Hippocampal formation (tissue), 2 donors: ENCODE measurements at regions not wholly inside any gene's neighbourhood (a gene's known extent, or its start where the extent isn't known, plus 50 kb on each side); places are given as distances from the start of the nearest gene placed in this dataset.
A peak's percentile ranks its signal among the peaks of the same experiment; 100 is the strongest.

Experiments
- DNase-seq, 2 donors: peaks; one replicate each; lab custom pipeline; 2025; lab: John Stamatoyannopoulos, UW

- no peak for DNase-seq
Observed at GRCh38 chr3:161800985-161801559, 304.5 kb downstream of the OTOL1 start.

- DNase-seq: no peak
Observed at GRCh38 chr3:161818106-161818505, 321.5 kb downstream of the OTOL1 start.

- no peak for DNase-seq
Observed at GRCh38 chr3:161821591-161821990, 325.0 kb downstream of the OTOL1 start.

DNA sequence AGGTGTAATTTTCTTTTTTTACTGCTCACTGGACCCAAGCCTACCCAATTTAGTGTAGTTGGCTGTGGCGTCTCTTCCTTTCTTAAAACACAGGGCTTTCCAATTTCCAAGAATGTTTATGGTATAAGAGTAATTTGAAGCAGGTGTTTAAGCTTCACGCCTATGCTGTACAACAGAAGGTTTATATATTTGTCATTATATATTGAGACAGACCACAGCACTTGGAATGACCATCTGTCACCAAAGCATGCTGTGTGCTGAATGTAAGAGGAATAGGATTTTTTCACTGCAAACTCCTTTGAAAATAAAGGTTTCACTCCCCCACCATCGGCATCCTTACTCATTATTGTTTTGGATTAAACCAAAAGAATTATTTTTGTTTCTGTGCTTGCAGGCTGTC, 325.7 kb downstream of the OTOL1 start:
- peak in 1 of 2 donors; percentile 10 for DNase-seq

GRCh38 chr3:161823910-161824309, 327.3 kb downstream of the OTOL1 start:
- no peak for DNase-seq

GRCh38 chr3:161838021-161838420, 341.4 kb downstream of the OTOL1 start:
- no peak for DNase-seq

- no peak for DNase-seq
Observed at GRCh38 chr3:161848376-161848775, 351.8 kb downstream of the OTOL1 start.

GRCh38 chr3:161851941-161852566, 355.4 kb downstream of the OTOL1 start:
- peak in 1 of 2 donors; percentile 1 for DNase-seq

DNA sequence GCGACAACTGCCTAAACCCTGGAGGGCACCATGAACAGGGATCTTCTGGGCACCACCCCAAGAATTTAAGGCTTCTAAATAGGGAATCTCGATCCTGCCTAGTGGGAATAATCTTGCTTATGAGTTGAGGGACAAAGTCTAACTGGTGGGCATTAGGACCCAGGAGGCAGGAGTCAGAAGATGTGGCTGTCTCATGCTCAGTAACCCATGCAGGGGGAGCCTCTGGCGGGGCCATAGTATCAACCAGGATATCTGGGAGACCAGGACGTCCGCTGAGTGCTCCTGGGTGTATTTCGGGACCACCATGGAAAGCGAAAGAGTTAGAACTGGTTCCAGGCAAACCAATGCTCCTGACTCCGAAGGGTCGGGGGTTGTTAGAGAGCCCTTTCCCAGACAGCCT, 356.1 kb downstream of the OTOL1 start:
- DNase-seq: no peak

- no peak for DNase-seq
Observed at GRCh38 chr3:161854232-161854771, 357.7 kb downstream of the OTOL1 start.

- DNase-seq: no peak
Observed at GRCh38 chr3:161859057-161859456, 362.4 kb downstream of the OTOL1 start.

DNA sequence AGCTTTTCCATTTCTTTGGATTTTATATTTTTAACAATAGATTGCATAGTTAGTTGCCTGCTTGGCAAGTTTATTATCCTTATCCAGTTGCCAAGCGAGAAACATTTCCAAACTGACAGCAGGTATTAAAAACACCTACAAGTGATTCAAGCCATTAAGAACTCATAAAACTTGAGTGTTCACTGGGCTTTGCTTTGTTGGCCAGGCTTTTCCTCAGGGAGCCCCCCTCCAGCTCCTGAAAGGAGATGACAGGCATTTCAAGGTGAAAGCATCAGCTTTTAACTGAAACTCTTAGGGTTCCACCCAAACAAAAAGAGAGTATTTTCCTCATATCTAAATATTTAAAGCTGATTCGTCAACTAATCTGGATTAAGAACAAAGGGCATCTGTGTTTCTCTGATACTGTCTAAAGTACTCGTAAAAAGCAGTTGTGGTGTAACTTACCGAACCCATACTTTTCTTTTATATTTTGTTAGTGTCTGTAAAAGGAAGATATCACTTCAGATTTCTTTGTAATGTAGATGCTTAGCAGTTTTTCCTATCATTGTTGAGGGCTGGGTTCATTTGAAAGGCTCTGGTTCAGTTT, 363.4 kb downstream of the OTOL1 start:
- no peak for DNase-seq

DNA sequence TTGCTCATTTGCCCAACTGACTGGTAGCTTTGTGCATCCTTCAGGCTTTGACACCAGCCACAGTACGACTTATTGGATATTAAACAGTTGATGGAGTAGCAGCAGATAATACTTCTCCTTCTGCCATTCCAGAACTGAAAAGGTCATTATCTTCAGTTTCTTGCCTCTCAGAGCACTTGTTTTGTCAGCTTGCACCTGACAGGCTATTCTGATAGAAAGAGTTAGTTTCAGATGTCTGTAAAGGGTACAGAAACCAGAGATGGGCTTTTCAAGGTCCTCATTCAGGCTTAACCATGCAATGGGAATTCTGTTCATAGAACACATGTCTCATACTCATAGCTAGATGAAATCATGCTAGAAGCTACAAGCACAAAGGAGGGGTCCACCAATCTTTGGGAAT, 367.2 kb downstream of the OTOL1 start:
- no peak for DNase-seq

DNA sequence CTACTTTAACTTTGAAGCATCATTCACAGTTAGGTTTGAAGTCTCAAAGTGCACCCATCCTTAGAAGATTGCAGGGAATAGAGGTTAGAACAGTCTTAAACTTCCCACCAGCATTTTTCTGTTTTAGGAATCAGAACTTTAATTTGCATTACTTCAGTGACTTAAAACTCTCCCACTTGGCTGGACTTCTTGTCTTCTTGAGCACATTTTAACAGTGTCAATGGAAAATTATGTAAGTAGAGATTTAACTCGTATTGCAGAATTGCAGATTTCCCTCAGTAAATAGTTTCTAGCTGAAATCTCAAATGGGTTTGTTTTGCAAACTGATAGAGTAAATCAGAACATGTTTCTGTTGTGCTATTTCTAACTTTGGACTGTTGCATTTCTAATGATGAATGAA, 369.6 kb downstream of the OTOL1 start:
- no peak for DNase-seq

DNA sequence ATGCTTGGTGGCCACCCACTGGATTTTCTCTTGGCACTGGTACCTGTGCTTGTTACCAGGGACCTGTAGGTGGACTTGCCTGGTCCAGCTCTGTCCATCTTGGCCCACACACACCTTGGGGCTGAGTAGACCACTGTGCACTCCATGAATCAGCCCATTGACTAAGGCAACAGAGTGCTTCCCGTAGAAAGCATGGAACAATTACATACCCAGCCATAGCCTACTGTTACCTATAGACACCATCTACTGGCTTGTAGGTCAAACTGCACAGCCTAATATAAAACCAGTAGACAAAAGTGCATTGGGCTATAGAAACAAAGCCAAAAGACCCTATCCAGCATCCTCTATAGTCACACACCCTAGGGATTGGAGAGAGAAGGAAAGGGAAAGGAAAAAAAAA, 378.9 kb downstream of the OTOL1 start:
- no peak for DNase-seq

GRCh38 chr3:161879470-161879869, 382.9 kb downstream of the OTOL1 start:
- no peak for DNase-seq

GRCh38 chr3:161884830-161885229, 388.2 kb downstream of the OTOL1 start:
- no peak for DNase-seq

DNA sequence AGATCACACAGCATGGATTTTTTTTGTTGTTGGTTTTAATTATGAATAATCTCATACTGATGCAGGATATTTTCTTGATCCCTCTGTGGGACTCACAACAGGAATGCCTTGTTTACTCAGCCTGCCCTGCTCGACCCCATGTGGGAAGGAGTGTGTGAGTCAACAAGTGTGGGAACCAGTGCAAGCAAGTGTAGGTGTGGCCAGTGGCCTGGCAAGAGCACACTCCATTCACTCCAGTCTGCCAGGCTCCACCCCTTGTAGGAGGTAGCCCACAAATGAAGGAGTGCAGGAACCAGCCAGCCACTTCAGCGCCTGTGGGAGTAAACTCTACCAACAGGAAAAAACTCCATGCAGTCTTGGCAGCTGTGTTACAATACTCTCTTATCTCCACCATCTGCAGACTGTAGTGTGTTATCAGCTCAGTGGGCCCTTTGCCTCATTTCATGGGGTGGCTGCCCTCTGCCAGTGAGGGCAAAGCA, 393.6 kb downstream of the OTOL1 start:
- DNase-seq: no peak

- DNase-seq: no peak
Observed at GRCh38 chr3:161893972-161894371, 397.4 kb downstream of the OTOL1 start.

GRCh38 chr3:161894657-161895056, 398.0 kb downstream of the OTOL1 start:
- no peak for DNase-seq

DNA sequence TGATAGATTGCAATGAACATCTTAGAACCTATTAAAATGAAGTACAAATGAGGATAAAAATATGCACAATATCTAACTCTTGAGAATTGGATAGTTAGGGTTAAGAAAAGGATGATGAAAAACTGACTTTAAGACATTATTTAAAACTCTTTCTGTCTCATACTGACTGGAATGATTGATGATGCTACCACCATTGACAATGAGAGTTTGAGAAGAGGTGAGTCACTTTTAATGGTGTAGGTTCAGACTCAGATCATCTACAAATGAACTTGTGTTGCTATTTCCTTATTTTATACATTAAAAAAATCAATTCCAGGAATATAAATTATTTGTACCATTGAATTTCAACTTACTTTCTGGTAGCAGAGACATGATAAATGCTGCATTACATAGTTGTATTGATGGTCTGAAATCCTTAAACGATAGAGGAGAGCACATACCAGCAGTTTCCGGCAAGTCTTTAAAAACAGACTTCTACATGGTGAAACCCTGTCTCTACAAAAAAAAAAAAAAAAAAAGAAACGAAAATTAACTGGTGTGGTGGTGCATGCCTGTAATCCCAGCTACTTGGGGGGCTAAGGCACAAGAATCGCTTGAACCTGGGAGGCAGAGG, 409.0 kb downstream of the OTOL1 start:
- DNase-seq: no peak

- DNase-seq: no peak
Observed at GRCh38 chr3:161913786-161914389, 417.3 kb downstream of the OTOL1 start.
